Type B pancreatic cell (in vitro differentiated cells): ENCODE measurements at regions not wholly inside any gene's neighbourhood (a gene's known extent, or its start where the extent isn't known, plus 50 kb on each side); places are given as distances from the start of the nearest gene placed in this dataset.
A peak's percentile ranks its signal among the peaks of the same experiment; 100 is the strongest.

Experiments used
- DNase-seq: peaks from one replicate; pipeline ENCODE4 v3.0.0; 2021; ENCODE audit warnings: mixed read lengths; ENCODE audit not compliant: unreplicated experiment; ENCODE audit errors: extremely low spot score
- H3K27ac Mint-ChIP-seq: 2 replicates; pipeline ENCODE4 v1.8.0; 2021; ENCODE audit warnings: mild to moderate bottlenecking, mixed read lengths
- H3K27me3 Mint-ChIP-seq: 2 replicates; pipeline ENCODE4 v1.8.0; 2021; ENCODE audit warnings: mixed read lengths
- H3K36me3 Mint-ChIP-seq: 2 replicates; pipeline ENCODE4 v1.8.0; 2021; ENCODE audit warnings: mixed read lengths
- H3K4me1 Mint-ChIP-seq: one replicate; pipeline ENCODE4 v1.8.0; 2021; ENCODE audit warnings: mixed read lengths; ENCODE audit not compliant: unreplicated experiment
- H3K4me3 Mint-ChIP-seq: 2 replicates; pipeline ENCODE4 v1.8.0; 2021; ENCODE audit warnings: mild to moderate bottlenecking, mixed read lengths
- H3K9me3 Mint-ChIP-seq: 2 replicates; pipeline ENCODE4 v1.8.0; 2021; ENCODE audit warnings: mixed read lengths
- CTCF ChIP-seq: fragments of 200-600 bp; sonication (generic); conservative IDR thresholded peaks from 2 replicates; pipeline ENCODE4 v1.5.0; 2021; ENCODE audit warnings: antibody characterized with exemption, mild to moderate bottlenecking

DNA sequence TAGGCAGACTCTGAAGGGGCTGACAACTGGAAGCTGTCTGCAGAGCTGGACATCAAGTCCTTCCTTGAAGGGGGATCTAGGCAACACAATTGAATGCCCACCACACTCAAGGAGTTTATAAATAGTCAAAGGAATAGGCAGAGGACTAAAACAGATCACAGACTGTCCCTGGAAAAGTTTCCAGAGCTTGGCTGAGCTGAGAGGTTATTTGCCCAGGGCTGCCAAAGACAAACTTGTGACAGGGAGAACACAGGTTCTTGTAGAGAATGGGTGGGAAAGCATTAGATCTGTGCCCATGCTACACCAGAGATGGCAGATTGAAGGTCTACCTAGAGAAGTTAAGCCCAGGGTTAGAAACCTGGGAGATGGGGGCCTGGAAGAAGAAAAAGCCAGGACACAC is 344.6 kb downstream of the MID1IP1 start:
- DNase-seq, result no peak
- no peak for TF ChIP-seq CTCF
- no peaks in the 10 kb centered on the region for H3K27me3 Mint-ChIP-seq
- H3K36me3 Mint-ChIP-seq, result no peaks in the 10 kb centered on the region
- H3K27ac Mint-ChIP-seq, result no peak overlapping the region
- H3K4me1 Mint-ChIP-seq, result peaks cover 15% of the 10 kb centered on the region
- no peaks in the 10 kb centered on the region for H3K9me3 Mint-ChIP-seq
- no peak overlapping the region for H3K4me3 Mint-ChIP-seq

GRCh38 chrX:39149761-39150160 is 348.5 kb downstream of the MID1IP1 start:
- H3K4me3 Mint-ChIP-seq, result peak overlapping the region; percentile 40
- no peaks in the 10 kb centered on the region for H3K27me3 Mint-ChIP-seq
- peaks cover 23% of the 10 kb centered on the region for H3K4me1 Mint-ChIP-seq
- TF ChIP-seq CTCF, result peak; percentile 80
- DNase-seq, result no peak
- no peaks in the 10 kb centered on the region for H3K36me3 Mint-ChIP-seq
- no peaks in the 10 kb centered on the region for H3K9me3 Mint-ChIP-seq
- no peak overlapping the region for H3K27ac Mint-ChIP-seq

- Mint-ChIP-seq H3K27me3 (no peaks in the 10 kb centered on the region), H3K4me3 (peak overlapping the region; percentile 15), H3K9me3 (no peaks in the 10 kb centered on the region), H3K36me3 (no peaks in the 10 kb centered on the region), H3K27ac (no peak overlapping the region), H3K4me1 (peaks cover 23% of the 10 kb centered on the region)
- DNase-seq, result no peak
- TF ChIP-seq CTCF, result no peak
Observed at GRCh38 chrX:39150220-39150619, 349.0 kb downstream of the MID1IP1 start.

GRCh38 chrX:39150621-39151020 is 349.4 kb downstream of the MID1IP1 start:
- no peak overlapping the region for H3K4me3 Mint-ChIP-seq
- H3K27ac Mint-ChIP-seq, result no peak overlapping the region
- DNase-seq, result no peak
- peaks cover 23% of the 10 kb centered on the region for H3K4me1 Mint-ChIP-seq
- H3K9me3 Mint-ChIP-seq, result no peaks in the 10 kb centered on the region
- H3K36me3 Mint-ChIP-seq, result no peaks in the 10 kb centered on the region
- no peak for TF ChIP-seq CTCF
- no peaks in the 10 kb centered on the region for H3K27me3 Mint-ChIP-seq

- Mint-ChIP-seq H3K27ac (no peak overlapping the region), H3K27me3 (no peaks in the 10 kb centered on the region), H3K4me3 (no peak overlapping the region), H3K4me1 (peaks cover 23% of the 10 kb centered on the region), H3K36me3 (no peaks in the 10 kb centered on the region), H3K9me3 (no peaks in the 10 kb centered on the region)
- TF ChIP-seq CTCF, result peak; percentile 77
- no peak for DNase-seq
Observed at GRCh38 chrX:39152106-39152649, 350.9 kb downstream of the MID1IP1 start.

GRCh38 chrX:39156051-39156450 is 354.8 kb downstream of the MID1IP1 start:
- Mint-ChIP-seq H3K36me3 (no peaks in the 10 kb centered on the region), H3K27ac (no peak overlapping the region), H3K4me3 (no peak overlapping the region), H3K4me1 (peaks cover 22% of the 10 kb centered on the region), H3K9me3 (no peaks in the 10 kb centered on the region), H3K27me3 (no peaks in the 10 kb centered on the region)
- TF ChIP-seq CTCF, result no peak
- no peak for DNase-seq
